Natural killer cell (primary cell): ENCODE measurements at regions not wholly inside any gene's neighbourhood (a gene's known extent, or its start where the extent isn't known, plus 50 kb on each side); places are given as distances from the start of the nearest gene placed in this dataset.

Experiments used
- ATAC-seq, 3 donors: fragments of 150-1000 bp in 2 of 3; fragments of 200-7000 bp in 1 of 3; cut with Tn5 transposase; 1 replicate in 1 of 3; 2 replicates in 2 of 3; pipeline ENCODE4 v1.10.0; 2021; ENCODE audit warnings: mild to moderate bottlenecking in 2 of 3, moderate library complexity in 2 of 3
- DNase-seq, 2 donors: peaks; one replicate each; pipeline versions ENCODE4 v3.0.0 to v3.0.0-alpha.2; 2013 to 2021; ENCODE audit warnings: mixed read lengths in 1 of 2
- H3K27ac ChIP-seq: one replicate; pipeline ENCODE4 v1.5.1; 2013; ENCODE audit warnings: mild to moderate bottlenecking, low read length
- H3K27me3 ChIP-seq: one replicate; pipeline ENCODE4 v1.6.1; 2013; ENCODE audit warnings: low read length; ENCODE audit not compliant: control insufficient read depth, insufficient read depth
- H3K36me3 ChIP-seq: one replicate; pipeline ENCODE4 v1.6.1; 2013; ENCODE audit warnings: low read length; ENCODE audit not compliant: control insufficient read depth, insufficient read depth
- H3K4me1 ChIP-seq: one replicate; pipeline ENCODE4 v1.6.1; 2013; ENCODE audit warnings: low read length; ENCODE audit not compliant: control insufficient read depth, insufficient read depth
- H3K4me3 ChIP-seq: one replicate; pipeline ENCODE4 v1.5.1; 2013; ENCODE audit warnings: low read length
- H3K9me3 ChIP-seq: one replicate; pipeline ENCODE4 v1.6.1; 2013; ENCODE audit warnings: low read length; ENCODE audit not compliant: control insufficient read depth, insufficient read depth
- H3K27ac Mint-ChIP-seq, 2 donors: one replicate each; pipeline ENCODE4 v1.8.0; 2022; ENCODE audit warnings: mild to moderate bottlenecking in 2 of 2, mixed read lengths in 2 of 2, moderate library complexity in 1 of 2
- H3K27me3 Mint-ChIP-seq, 2 donors: one replicate each; pipeline ENCODE4 v1.8.0; 2022; ENCODE audit warnings: low read depth in 2 of 2, mixed read lengths in 2 of 2
- H3K36me3 Mint-ChIP-seq: one replicate; pipeline ENCODE4 v1.8.0; 2022; ENCODE audit warnings: mixed read lengths
- H3K4me1 Mint-ChIP-seq, 2 donors: one replicate each; pipeline ENCODE4 v1.8.0; 2022; ENCODE audit warnings: mixed read lengths in 2 of 2
- H3K4me3 Mint-ChIP-seq: one replicate; pipeline ENCODE4 v1.8.0; 2022; ENCODE audit warnings: mild to moderate bottlenecking, moderate library complexity, mixed read lengths
- H3K9me3 Mint-ChIP-seq, 2 donors: one replicate each; pipeline ENCODE4 v1.8.0; 2022; ENCODE audit warnings: mixed read lengths in 2 of 2
- WGBS: methylation state at CpG from one replicate; pipeline ENCODE4 v1.1.7; 2013; ENCODE audit warnings: missing lambda C conversion rate; ENCODE audit not compliant: insufficient coverage; 5-methylcytosine and 5-hydroxymethylcytosine counted together
- intact Hi-C: fragments of 100-400 bp; cut with micrococcal nuclease; formaldehyde crosslinking; loops from one replicate; pipeline ENCODE4 v1.14.2; 2022
- TF ChIP-seq, protein P1 (sequence below): fragments of 200-600 bp; IDR thresholded peaks from one replicate; pipeline ENCODE4 v1.8.0; 2022; ENCODE audit warnings: antibody characterized with exemption

- intact Hi-C loops = no loop called here
- Histone ChIP-seq H3K27me3 (no peaks in the 10 kb centered on the region), H3K36me3 (no peaks in the 10 kb centered on the region), H3K9me3 (no peaks in the 10 kb centered on the region), H3K27ac (no peak overlapping the region), H3K4me3 (no peak overlapping the region), H3K4me1 (no peaks in the 10 kb centered on the region)
- no peaks in the 10 kb centered on the region for H3K27me3 Mint-ChIP-seq
- ATAC-seq (no peak), DNase-seq (no peak)
- H3K9me3 Mint-ChIP-seq = peaks cover 4 to 6% of the 10 kb centered on the region in 2 donors
- H3K36me3 Mint-ChIP-seq = no peaks in the 10 kb centered on the region
- TF ChIP-seq, protein P1, sequence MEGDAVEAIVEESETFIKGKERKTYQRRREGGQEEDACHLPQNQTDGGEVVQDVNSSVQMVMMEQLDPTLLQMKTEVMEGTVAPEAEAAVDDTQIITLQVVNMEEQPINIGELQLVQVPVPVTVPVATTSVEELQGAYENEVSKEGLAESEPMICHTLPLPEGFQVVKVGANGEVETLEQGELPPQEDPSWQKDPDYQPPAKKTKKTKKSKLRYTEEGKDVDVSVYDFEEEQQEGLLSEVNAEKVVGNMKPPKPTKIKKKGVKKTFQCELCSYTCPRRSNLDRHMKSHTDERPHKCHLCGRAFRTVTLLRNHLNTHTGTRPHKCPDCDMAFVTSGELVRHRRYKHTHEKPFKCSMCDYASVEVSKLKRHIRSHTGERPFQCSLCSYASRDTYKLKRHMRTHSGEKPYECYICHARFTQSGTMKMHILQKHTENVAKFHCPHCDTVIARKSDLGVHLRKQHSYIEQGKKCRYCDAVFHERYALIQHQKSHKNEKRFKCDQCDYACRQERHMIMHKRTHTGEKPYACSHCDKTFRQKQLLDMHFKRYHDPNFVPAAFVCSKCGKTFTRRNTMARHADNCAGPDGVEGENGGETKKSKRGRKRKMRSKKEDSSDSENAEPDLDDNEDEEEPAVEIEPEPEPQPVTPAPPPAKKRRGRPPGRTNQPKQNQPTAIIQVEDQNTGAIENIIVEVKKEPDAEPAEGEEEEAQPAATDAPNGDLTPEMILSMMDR = no peak
- 32% methylated on average over 3 of the region's 4 CpGs for WGBS
- H3K4me1 Mint-ChIP-seq = no peaks in the 10 kb centered on the region
- no peak overlapping the region for H3K27ac Mint-ChIP-seq
- no peak overlapping the region for H3K4me3 Mint-ChIP-seq
Observed at GRCh38 chr6:50637267-50637666, 76.1 kb upstream of the TFAP2D start.

GRCh38 chr6:50649086-50649485, 64.2 kb upstream of the TFAP2D start:
- TF ChIP-seq, protein P1 = no peak
- Histone ChIP-seq H3K4me3 (no peak overlapping the region), H3K4me1 (no peaks in the 10 kb centered on the region), H3K27ac (no peak overlapping the region), H3K36me3 (no peaks in the 10 kb centered on the region), H3K27me3 (no peaks in the 10 kb centered on the region), H3K9me3 (no peaks in the 10 kb centered on the region)
- peaks cover 14 to 25% of the 10 kb centered on the region in 2 donors for H3K9me3 Mint-ChIP-seq
- no peaks in the 10 kb centered on the region for H3K4me1 Mint-ChIP-seq
- H3K4me3 Mint-ChIP-seq = no peak overlapping the region
- ATAC-seq = no peak
- WGBS = 90% methylated on average over 2 of the region's 2 CpGs
- no peaks in the 10 kb centered on the region for H3K27me3 Mint-ChIP-seq
- no peak overlapping the region for H3K27ac Mint-ChIP-seq
- DNase-seq = no peak
- intact Hi-C loops = no loop called here
- H3K36me3 Mint-ChIP-seq = peaks cover 10% of the 10 kb centered on the region

DNA sequence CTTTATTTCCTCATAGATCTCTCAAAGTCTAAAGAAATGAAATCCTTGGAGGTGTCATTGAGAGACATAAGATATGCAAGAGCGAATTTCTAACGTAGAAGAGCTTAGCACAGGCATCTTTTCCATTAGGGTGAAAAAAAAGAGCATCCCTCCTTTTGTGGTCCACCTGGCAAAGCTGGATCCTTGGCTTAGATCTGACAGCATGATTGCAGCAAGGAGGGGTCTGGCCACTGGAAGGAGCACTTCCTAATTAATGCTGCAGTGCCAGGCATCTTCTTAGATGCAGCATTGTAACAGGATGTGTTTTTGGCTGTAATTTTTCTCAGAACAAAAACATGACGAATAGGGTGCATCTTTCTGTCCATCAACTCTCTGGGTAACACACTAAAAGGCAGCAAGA, 60.1 kb upstream of the TFAP2D start:
- peaks cover 10 to 17% of the 10 kb centered on the region in 2 donors for H3K9me3 Mint-ChIP-seq
- ATAC-seq = no peak
- DNase-seq = no peak
- no peaks in the 10 kb centered on the region for H3K27me3 Mint-ChIP-seq
- H3K36me3 ChIP-seq = no peaks in the 10 kb centered on the region
- intact Hi-C loops = no loop called here
- no peaks in the 10 kb centered on the region for H3K27me3 ChIP-seq
- H3K27ac ChIP-seq = no peak overlapping the region
- H3K9me3 ChIP-seq = no peaks in the 10 kb centered on the region
- H3K4me3 ChIP-seq = no peak overlapping the region
- TF ChIP-seq, protein P1 = no peak
- no peak overlapping the region for H3K4me3 Mint-ChIP-seq
- H3K4me1 ChIP-seq = no peaks in the 10 kb centered on the region
- H3K27ac Mint-ChIP-seq = no peak overlapping the region
- H3K36me3 Mint-ChIP-seq = peaks cover 10% of the 10 kb centered on the region
- no peaks in the 10 kb centered on the region for H3K4me1 Mint-ChIP-seq
- WGBS = 61% methylated on average over 3 of the region's 3 CpGs

GRCh38 chr6:50654155-50654554, 59.2 kb upstream of the TFAP2D start:
- Mint-ChIP-seq H3K9me3 (peaks cover 10 to 18% of the 10 kb centered on the region in 2 donors), H3K4me1 (no peaks in the 10 kb centered on the region), H3K27me3 (no peaks in the 10 kb centered on the region), H3K4me3 (no peak overlapping the region), H3K27ac (no peak overlapping the region), H3K36me3 (peaks cover 5% of the 10 kb centered on the region)
- no peak for ATAC-seq
- Histone ChIP-seq H3K27ac (no peak overlapping the region), H3K4me3 (no peak overlapping the region), H3K27me3 (no peaks in the 10 kb centered on the region), H3K36me3 (no peaks in the 10 kb centered on the region), H3K9me3 (no peaks in the 10 kb centered on the region), H3K4me1 (no peaks in the 10 kb centered on the region)
- WGBS = 93% methylated on average over 2 of the region's 2 CpGs
- DNase-seq = no peak
- intact Hi-C loops = no loop called here
- TF ChIP-seq, protein P1 = no peak
